ENCODE measurements at regions not wholly inside any gene's neighbourhood (a gene's known extent, or its start where the extent isn't known, plus 50 kb on each side); places are given as distances from the start of the nearest gene placed in this dataset.
"Not testable (repeated sequence)": the region's sequence is repeated elsewhere in the genome, so short reads cannot be mapped to it uniquely, and the experiment has no call there.

DNA sequence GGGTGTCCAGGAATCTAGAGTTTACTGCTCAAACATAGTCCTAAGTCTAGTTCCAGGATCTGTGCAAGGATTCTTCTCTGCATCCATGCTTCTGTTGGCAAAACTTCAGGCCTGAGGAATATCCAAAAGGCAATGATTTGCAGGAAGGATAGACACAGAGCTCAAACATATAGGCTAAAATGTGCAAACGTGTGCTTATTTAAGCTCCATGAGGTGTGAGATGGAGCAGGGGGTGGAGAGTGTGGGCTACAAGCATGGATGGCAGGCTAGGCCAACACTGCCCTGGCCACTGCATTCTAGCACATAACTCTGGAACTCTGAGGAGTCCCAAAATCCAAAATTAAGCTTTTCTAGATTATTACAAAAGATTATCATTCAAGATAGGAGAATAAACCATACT, 301.1 kb downstream of the PAX3 start:
- DNase-seq (ENCODE audit: low spot score): no peak

GRCh38 chr2:221997100-221997499, 301.7 kb downstream of the PAX3 start:
- peak; percentile 49 for DNase-seq (ENCODE audit: low spot score)

- DNase-seq (ENCODE audit: low spot score): no peak
Observed at GRCh38 chr2:221994926-221995325, 303.9 kb downstream of the PAX3 start.

- not testable (repeated sequence) for DNase-seq (ENCODE audit: low spot score)
Observed at GRCh38 chr2:221984376-221984775, 314.4 kb downstream of the PAX3 start.

GRCh38 chr2:221981912-221982470, 316.8 kb downstream of the PAX3 start:
- no peak for DNase-seq (ENCODE audit: low spot score)

- DNase-seq (ENCODE audit: low spot score): no peak
Observed at GRCh38 chr2:221975151-221975550, 323.6 kb downstream of the PAX3 start.

- DNase-seq (ENCODE audit: low spot score): no peak
Observed at GRCh38 chr2:221973902-221974301, 324.9 kb downstream of the PAX3 start.

- no peak for DNase-seq (ENCODE audit: low spot score)
Observed at GRCh38 chr2:221973502-221973901, 325.3 kb downstream of the PAX3 start.

- no peak for DNase-seq (ENCODE audit: low spot score)
Observed at GRCh38 chr2:221972813-221973478, 325.9 kb downstream of the PAX3 start.

DNA sequence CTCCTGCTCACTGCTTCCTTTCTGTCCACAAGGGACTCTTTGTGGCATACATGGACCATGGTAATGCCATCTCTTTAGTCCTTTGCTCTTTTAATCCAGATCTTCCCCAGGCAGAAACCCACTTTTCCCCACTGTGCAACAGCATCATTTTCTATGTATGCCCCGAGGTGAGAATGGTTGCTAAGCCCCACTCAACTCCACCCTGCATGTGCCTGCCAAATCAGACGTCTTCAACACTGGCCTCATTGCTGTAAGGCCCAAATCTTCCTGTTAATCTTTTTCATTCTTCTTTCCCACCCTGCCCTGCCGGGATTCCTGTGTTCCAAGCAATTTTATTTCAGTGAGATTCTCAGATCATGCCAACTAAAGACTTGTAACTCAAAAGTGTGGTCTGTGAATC, 328.4 kb downstream of the PAX3 start:
- no peak for DNase-seq (ENCODE audit: low spot score)

DNA sequence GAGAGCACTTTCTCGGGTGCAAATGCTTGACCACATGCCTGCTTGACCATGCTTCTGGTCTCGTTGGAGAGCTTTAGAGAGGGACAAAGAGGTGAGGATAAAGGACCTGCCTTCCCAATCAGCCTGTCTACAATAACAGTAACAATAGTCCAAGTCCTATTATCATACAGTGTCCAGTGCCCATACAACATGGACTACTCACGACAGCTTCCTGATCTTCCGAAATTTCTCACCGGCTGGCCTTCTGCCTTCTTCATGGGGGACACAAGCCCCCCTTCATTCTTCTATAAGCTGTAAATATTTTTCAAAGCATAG, 329.0 kb downstream of the PAX3 start:
- no peak for DNase-seq (ENCODE audit: low spot score)

DNA sequence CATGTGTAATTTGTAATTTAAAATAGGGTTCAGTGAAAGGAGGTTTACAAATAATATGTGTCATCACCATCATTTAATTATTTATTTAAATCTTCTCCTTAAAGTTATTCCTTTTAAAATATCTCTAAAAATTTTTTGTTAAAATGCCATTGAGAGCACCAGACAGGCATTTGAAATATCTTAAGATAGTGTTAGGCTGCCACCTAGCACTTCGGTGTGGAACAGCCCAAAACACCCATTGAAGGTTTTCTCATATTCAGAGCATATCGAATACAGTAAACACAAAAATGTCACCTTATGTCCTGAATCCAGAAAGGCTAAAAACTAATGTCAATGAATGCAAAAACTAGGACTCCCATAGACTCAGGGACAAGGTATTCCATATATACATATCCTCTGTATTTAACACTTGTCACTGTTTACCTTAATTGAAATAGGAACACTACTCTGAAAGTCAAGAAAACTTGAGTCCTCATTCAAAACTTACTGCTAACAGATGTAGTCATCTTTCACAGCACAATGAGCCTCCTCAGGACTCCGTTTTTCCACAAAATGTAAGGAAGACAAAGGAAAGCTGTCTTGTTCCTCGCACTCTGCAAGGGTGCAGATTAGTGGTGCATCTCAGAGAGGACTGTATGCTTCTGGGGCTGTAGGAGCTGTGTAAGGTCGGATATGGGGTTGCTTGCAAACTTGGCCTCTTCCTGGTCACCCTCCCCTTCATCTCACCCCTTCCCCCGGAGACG, 329.5 kb downstream of the PAX3 start:
- DNase-seq (ENCODE audit: low spot score): peak; percentile 60

- DNase-seq (ENCODE audit: low spot score): no peak
Observed at GRCh38 chr2:221962186-221962585, 336.6 kb downstream of the PAX3 start.

GRCh38 chr2:221961561-221961960, 337.2 kb downstream of the PAX3 start:
- no peak for DNase-seq (ENCODE audit: low spot score)

GRCh38 chr2:221958224-221958623, 340.6 kb downstream of the PAX3 start:
- no peak for DNase-seq (ENCODE audit: low spot score)

DNA sequence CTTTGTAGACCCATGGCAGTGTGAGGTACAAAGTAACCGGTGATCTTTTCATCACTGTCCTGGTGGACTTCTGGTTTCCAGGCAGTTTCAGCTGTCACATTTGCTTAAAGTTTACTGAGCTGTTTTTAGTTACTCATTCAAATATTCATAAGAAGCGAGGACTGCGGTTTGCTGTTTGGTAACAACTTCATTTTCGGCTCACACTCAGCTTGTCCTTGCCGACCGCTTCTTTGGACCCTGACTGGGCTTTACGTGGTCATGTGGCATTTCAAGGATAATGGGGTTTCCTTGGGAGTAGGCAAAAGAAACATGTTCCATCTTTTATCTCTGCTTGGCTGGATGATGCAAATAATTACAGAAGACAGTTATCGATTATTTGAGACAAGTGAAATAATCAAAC, 350.7 kb downstream of the PAX3 start:
- no peak for DNase-seq (ENCODE audit: low spot score)

GRCh38 chr2:221944452-221944851, 354.3 kb downstream of the PAX3 start:
- not testable (repeated sequence) for DNase-seq (ENCODE audit: low spot score)

GRCh38 chr2:221943076-221943810, 355.6 kb downstream of the PAX3 start:
- DNase-seq (ENCODE audit: low spot score): peak; percentile 6

- DNase-seq (ENCODE audit: low spot score): no peak
Observed at GRCh38 chr2:221931251-221931991, 359.3 kb upstream of the EPHA4 start.

GRCh38 chr2:221929259-221929658, 357.2 kb upstream of the EPHA4 start:
- DNase-seq (ENCODE audit: low spot score): no peak

DNA sequence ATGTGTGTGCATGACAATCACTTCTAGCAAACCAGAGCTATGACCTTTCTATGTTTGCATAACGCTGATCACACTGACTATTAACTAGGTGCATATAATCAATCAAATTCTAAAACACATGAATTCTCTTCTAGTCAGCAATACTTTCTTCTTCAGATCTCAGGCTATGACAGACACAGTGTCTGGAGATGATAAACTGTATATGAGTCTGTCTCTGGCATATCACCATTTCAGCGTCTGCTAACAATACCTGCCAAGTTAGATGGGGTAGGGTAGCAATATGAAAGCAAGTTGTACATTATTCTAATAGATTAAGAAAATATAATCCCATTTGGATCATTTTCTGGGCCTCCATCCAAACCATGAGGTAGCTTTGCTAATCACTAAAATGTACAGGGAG, 354.2 kb upstream of the EPHA4 start:
- DNase-seq (ENCODE audit: low spot score): no peak

- no peak for DNase-seq (ENCODE audit: low spot score)
Observed at GRCh38 chr2:221924576-221924975, 352.5 kb upstream of the EPHA4 start.

All from AG08396 (cell line).